BE2C (cell line): ENCODE measurements at regions not wholly inside any gene's neighbourhood (a gene's known extent, or its start where the extent isn't known, plus 50 kb on each side); places are given as distances from the start of the nearest gene placed in this dataset.
"Not testable (repeated sequence)": the region's sequence is repeated elsewhere in the genome, so short reads cannot be mapped to it uniquely, and the experiment has no call there.

Experiments
- DNase-seq: peaks from one replicate; pipeline ENCODE4 v3.0.0-alpha.2; 2020
- H3K27me3 ChIP-seq: fragments of 250-450 bp; sonication (Bioruptor Pico); 2 replicates; pipeline ENCODE4 v1.5.1; 2020; ENCODE audit warnings: mild to moderate bottlenecking
- H3K36me3 ChIP-seq: fragments of 250-450 bp; sonication (Bioruptor Pico); 2 replicates; pipeline ENCODE4 v1.5.1; 2020; ENCODE audit warnings: mild to moderate bottlenecking
- H3K4me1 ChIP-seq: fragments of 250-450 bp; sonication (Bioruptor Pico); 2 replicates; pipeline ENCODE4 v1.5.1; 2020
- H3K4me3 ChIP-seq: 2 replicates; pipeline ENCODE4 v1.5.1; 2011; ENCODE audit warnings: low read depth, low read length
- H3K9me3 ChIP-seq: fragments of 250-450 bp; sonication (Bioruptor Pico); 2 replicates; pipeline ENCODE4 v1.5.1; 2020
- TF ChIP-seq, protein P1 (sequence below): IDR thresholded peaks from 2 replicates; pipeline ENCODE4 v1.5.1; 2012; ENCODE audit warnings: mild to moderate bottlenecking, low read depth, low read length

GRCh38 chr21:34000375-34000774 lies 73.0 kb upstream of the MRPS6 start:
- TF ChIP-seq, protein P1, sequence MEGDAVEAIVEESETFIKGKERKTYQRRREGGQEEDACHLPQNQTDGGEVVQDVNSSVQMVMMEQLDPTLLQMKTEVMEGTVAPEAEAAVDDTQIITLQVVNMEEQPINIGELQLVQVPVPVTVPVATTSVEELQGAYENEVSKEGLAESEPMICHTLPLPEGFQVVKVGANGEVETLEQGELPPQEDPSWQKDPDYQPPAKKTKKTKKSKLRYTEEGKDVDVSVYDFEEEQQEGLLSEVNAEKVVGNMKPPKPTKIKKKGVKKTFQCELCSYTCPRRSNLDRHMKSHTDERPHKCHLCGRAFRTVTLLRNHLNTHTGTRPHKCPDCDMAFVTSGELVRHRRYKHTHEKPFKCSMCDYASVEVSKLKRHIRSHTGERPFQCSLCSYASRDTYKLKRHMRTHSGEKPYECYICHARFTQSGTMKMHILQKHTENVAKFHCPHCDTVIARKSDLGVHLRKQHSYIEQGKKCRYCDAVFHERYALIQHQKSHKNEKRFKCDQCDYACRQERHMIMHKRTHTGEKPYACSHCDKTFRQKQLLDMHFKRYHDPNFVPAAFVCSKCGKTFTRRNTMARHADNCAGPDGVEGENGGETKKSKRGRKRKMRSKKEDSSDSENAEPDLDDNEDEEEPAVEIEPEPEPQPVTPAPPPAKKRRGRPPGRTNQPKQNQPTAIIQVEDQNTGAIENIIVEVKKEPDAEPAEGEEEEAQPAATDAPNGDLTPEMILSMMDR = no peak
- Histone ChIP-seq H3K4me1 (no peaks in the 10 kb centered on the region), H3K9me3 (no peaks in the 10 kb centered on the region; the same call in 1 of the 2 replicates), H3K27me3 (0 out of 2 replicates have a peak, but pooled peaks cover 6% of the 10 kb centered on the region), H3K36me3 (no peaks in the 10 kb centered on the region), H3K4me3 (no peak overlapping the region)
- no peak for DNase-seq

DNA sequence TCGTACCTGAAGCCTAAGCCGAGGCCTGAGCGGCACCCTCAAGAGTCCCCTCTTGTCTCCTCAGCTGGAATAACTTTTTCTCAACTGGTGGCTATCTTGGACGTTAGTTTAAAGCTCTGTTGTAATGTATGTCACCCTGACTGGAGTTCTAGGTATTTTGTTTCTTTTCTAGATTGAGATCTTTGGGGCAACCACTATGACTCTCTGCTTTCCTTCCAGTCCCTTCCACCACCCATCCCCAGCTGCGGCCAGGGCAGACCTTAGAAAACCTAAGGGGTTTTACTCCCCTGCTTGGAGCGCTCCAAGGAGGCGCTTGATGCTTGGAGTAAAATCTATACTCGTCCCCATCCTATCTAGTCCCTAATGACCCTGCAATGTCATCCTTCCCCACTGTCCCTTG lies 74.6 kb upstream of the MRPS6 start:
- Histone ChIP-seq H3K4me1 (no peaks in the 10 kb centered on the region), H3K4me3 (no peak overlapping the region), H3K36me3 (no peaks in the 10 kb centered on the region), H3K27me3 (0 out of 2 replicates have a peak, but pooled peaks cover 3% of the 10 kb centered on the region), H3K9me3 (no peaks in the 10 kb centered on the region; the same call in 1 of the 2 replicates)
- TF ChIP-seq, protein P1 = no peak
- DNase-seq = no peak

DNA sequence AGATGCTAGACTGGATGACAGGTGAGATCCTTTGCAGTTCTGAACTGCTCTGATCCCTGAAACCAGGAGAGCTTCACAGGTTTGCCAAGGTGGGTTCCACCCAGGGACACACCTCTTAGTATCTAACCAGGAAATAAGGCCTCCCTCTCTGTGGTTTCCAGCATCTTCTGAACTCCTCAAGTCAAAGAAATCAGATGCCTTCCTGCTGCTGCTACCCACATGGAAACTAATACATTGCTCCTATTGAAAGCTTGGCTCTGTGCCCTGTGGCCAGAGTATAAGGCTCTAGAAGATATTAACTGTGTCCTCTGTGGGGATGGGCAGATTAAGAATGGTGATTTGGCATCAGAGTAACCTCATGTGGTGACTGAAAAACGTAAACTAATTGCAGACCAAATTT lies 75.0 kb upstream of the MRPS6 start:
- H3K4me3 ChIP-seq = no peak overlapping the region
- TF ChIP-seq, protein P1 = no peak
- no peaks in the 10 kb centered on the region; the same call in 1 of the 2 replicates for H3K9me3 ChIP-seq
- H3K4me1 ChIP-seq = no peaks in the 10 kb centered on the region
- H3K27me3 ChIP-seq = 0 out of 2 replicates have a peak, but pooled peaks cover 3% of the 10 kb centered on the region
- H3K36me3 ChIP-seq = no peaks in the 10 kb centered on the region
- no peak for DNase-seq

- Histone ChIP-seq H3K4me3 (no peak overlapping the region), H3K4me1 (no peaks in the 10 kb centered on the region), H3K36me3 (no peaks in the 10 kb centered on the region), H3K27me3 (0 out of 2 replicates have a peak, but pooled peaks cover 3% of the 10 kb centered on the region), H3K9me3 (no peaks in the 10 kb centered on the region; the same call in 1 of the 2 replicates)
- TF ChIP-seq, protein P1 = no peak
- DNase-seq = no peak
Observed at GRCh38 chr21:33997436-33997835, 75.9 kb upstream of the MRPS6 start.

DNA sequence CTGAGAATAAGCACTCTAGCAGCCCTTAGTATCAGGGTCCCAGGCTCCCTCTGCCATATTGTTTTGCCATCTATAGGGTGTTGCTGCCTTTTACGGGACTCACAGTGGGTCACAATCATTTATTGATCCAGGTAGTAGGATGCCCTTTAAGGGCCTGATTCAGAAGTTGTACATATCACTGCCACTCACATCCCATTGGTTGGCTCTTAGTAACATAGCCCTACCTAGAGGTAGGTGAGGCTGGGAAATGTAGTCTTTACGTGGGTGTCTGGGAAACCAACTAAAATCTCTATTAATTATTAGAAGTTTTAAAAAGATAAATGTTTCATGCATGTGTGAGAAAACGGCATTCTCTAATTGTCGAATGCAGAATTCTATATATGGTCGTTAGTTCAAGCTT lies 78.8 kb upstream of the ATP5PO start:
- TF ChIP-seq, protein P1 = no peak
- no peaks in the 10 kb centered on the region for H3K4me1 ChIP-seq
- no peaks in the 10 kb centered on the region for H3K36me3 ChIP-seq
- no peak overlapping the region for H3K4me3 ChIP-seq
- 0 out of 2 replicates have a peak, but pooled peaks cover 3% of the 10 kb centered on the region for H3K27me3 ChIP-seq
- DNase-seq = no peak
- H3K9me3 ChIP-seq = no peaks in the 10 kb centered on the region; the same call in 1 of the 2 replicates

DNA sequence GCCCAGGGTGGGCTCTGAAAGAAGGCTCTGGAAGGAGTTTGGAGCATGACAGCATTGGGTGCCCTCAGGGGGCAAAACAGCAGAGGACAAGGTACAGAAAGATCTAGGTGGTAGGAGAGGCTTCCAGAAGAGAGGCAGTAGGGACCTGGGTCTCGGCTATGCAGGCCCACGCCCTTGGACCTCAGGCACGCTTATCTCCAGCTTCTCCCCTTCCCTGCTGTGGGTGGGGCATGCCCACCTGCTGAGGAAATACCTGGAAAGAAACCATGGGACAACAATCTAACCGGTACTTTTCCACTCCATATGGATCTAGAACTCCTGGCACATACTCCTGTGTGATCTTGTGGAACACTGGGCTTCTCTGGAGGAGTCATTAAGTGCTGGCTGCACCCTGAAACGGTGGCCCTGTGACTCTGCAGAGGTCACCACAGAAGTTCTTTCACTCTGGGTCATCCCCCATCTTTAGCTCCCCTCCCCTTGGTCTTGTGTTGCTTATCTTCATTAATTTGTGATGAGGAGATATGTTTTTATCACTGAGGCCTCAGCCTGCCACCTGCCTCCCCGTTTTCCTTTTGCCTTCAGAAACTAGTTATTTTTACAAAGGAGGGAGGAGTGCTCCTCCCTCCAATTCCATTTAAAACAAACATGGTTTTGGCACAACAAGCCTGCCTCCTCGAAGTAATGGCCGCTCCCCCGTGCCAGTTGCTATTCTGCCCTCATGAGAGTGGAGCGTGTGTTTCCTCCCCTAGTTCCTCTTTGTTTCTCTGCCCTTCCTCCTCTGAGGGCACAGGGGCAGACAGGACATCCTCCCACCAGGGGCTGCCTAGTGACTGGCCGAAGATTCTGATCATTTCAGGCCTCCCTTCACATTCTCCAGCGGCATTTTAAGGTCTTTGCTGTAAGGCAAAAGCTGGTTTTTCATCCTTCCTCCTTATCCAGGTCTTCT lies 78.0 kb upstream of the ATP5PO start:
- H3K4me1 ChIP-seq = no peaks in the 10 kb centered on the region
- DNase-seq = no peak
- TF ChIP-seq, protein P1 = no peak
- no peaks in the 10 kb centered on the region; the same call in 1 of the 2 replicates for H3K9me3 ChIP-seq
- H3K27me3 ChIP-seq = 0 out of 2 replicates have a peak, but pooled peaks cover 3% of the 10 kb centered on the region
- no peak overlapping the region for H3K4me3 ChIP-seq
- H3K36me3 ChIP-seq = no peaks in the 10 kb centered on the region

- not testable (repeated sequence) for H3K36me3 ChIP-seq, H3K4me3 ChIP-seq, DNase-seq, H3K4me1 ChIP-seq, H3K27me3 ChIP-seq, H3K9me3 ChIP-seq
Observed at GRCh38 chr21:33992412-33992811, 76.8 kb upstream of the ATP5PO start.
